NCI-H1092 (cell line): ENCODE measurements at regions not wholly inside any gene's neighbourhood (a gene's known extent, or its start where the extent isn't known, plus 50 kb on each side); places are given as distances from the start of the nearest gene placed in this dataset.
"Not testable (repeated sequence)": the region's sequence is repeated elsewhere in the genome, so short reads cannot be mapped to it uniquely, and the experiment has no call there.

ENCODE experiments used
- DNase-seq: peaks from one replicate; lab custom pipeline; 2025; lab: John Stamatoyannopoulos, UW

DNA sequence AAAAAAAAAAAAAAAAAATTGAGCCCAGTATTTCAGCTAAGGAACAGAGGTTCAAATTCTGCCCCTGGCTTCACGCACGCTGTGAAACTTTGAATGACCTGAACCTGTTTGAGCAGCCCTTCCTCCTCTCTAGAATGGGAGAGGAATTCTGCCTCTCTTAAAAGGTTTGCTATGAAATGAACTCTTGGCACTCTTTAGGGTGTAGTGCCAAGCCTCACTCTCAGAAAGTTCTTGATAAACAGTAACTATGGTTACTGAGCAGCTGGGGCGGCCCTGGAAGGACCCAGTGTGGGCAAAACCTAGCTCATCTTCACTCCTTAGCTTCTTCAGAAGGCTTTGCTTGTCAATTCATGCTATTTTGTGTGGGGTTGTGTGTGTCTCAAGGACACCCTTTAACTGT lies 73.7 kb downstream of the GEMIN8 start:
- no peak for DNase-seq

DNA sequence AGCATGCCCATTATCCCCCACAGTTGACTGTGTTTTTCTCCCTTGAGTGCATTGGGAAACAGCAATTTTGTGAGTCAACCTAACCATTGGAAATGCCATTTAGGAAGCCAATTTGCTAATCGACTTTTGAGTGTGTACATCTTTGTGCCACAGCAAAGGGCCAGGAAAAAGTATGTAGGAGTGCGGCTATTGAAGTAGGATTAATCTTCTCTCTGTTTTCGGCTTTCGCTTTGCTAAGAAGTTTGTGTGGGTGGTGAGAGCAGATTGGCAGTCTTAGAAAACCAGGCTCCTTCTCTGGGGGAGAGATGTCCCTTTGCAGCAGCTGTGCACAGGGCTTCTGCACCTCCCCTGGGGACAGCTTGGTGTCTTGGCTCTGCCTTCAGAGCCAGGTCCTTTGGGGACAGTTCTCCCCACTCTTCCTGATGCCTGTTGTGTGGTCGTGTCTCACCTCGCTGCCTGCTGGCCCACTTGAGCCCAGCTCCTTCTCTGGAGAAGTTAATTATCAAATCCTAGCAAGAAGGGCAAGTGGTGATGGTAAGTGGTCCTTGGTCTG lies 74.5 kb downstream of the GEMIN8 start:
- DNase-seq = no peak

- DNase-seq = no peak
These were observed 77.1 kb downstream of the GEMIN8 start for GRCh38 chrX:13952581-13952980.

DNA sequence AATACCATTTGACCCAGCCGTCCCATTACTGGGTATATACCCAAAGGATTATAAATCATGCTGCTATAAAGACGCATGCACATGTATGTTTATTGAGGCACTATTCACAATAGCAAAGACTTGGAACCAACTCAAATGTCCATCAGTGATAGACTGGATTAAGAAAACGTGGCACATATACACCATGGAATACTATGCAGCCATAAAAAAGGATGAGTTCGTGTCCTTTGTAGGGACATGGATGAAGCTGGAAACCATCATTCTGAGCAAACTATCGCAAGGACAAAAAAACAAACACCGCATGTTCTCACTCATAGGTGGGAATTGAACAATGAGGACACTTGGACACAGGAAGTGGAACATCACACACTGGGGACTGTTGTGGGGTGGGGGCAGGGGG lies 83.5 kb downstream of the GEMIN8 start:
- not testable (repeated sequence) for DNase-seq

- DNase-seq = not testable (repeated sequence)
These were observed 83.9 kb downstream of the GEMIN8 start for GRCh38 chrX:13945787-13946186.

DNA sequence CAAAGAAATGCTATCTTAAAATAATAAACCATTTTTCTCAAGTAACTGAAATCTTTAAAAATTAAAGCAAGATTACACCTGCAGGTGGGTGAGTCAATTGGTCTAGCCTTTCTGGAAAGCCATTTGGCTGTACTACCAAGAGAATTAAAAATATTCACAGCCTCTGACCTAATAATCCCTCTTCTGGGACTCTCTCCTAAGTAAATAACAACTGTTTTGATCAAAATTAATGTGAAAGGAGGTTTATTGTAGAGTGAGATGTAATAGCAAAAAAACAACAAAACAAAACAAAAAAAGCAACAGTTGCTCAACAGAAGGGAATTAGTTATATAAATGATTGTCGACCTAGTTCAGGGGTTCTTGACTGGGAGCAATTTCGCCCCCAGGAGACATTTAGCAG lies 89.0 kb downstream of the GEMIN8 start:
- DNase-seq = no peak

DNA sequence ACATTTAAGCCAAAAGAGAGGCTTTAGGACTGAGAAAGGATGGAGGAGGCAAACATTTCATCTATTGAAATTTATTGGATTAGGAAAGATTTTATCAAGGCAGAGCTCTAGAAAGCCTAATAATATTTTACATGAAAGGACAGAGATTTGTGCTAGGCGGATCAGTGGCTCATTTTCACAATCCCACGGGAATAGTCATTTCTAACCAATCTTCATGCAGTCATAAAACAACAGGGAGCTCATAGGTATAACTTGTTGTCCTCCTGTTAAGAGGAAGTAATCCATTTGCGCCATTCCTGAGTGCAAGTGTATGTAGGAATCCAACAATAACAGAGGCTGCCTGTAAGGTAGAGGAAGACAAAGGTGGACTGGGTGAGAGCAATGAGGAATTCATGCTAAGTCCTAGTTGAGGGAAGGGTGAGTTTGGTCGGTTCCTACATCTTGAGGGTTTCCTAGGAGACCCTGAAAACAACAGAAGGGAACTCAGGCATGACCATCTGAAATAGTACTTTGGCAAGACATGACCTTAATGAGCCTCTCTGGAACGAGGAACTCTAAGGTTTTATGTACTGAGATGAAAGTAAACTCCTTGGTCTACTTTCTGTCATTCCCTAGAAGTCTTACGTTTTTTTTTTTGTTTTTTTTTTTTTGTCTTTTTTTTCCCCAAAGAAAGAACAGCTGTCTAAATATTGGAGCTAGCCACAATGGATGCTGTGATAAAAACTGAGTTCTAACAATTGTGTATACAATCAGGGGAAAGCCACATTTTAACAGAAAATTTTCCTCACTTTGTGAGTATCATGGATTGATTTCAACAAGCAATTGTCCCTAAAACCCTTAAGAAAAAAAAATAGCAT lies 89.7 kb downstream of the GEMIN8 start:
- DNase-seq = no peak

DNA sequence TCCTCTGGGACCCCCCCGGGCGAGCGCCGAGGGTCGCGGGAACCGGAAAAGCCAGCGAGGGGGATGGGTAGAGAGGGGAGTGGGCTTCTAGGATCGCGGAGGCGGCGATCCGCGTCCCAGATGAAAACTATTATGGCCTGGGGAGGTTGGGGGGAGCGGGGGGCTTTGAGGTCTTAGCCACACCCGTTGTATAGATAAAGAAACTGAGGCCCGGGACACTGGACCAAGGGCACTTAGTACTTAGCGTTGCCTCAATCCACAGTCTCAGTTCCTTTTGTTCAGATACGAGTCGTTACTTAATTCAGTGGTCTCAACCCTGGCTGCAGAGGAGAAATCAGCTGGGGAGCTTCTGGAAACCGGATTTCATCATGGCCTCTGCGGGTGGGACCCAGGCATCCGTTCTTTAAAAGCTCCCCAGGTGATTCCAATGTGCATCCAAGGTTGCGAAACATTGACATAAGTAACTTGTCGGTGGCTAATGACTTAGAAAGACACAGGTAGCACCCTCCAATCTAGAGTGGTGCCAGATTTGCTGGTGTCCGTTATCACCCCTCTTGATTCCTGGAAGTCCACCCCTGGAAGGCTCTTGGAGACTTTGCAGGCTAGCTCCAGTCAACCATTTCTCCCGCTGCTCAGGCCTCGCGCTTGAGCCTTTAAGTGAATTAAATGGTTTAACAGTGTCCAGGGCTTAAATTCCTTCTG lies 90.7 kb downstream of the GEMIN8 start:
- DNase-seq = no peak

DNA sequence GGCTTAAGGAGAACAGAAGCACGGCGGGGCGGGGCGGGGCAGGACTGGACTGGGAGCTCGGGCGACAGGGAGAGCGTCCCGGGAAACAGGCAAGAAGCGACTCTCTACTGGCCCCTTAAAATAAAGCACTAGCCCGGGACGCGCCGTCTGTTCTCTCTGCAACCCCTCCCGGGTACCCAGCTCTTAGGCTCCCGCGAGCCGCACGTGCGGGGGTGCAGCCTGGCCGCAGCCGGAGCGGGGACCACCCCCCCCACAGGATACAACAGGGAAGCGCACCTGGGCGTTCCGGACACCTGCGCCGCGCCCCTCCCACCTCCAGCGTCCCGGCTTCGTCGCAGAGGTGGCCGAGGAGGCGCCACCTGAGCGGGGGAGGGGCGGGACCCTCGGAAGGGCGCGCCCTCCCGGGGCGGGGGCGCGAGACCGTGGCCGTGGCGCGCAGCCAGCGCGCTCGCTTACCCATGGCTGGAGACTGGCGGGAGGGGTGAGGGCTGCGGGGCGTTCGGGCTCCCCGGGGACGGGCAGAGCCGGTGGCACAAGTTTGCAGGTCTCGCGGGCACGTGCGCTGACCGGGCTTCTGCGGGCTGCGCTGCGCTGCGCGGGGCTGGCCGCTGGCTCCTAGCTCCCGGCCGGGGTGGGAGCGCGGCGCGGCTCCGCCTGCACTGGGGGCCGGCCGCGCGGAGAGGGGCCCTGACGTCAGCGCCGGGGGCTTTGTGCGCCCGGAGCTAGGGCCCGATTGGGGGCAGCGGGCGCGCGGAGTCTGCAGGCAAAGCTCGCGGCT lies 91.5 kb downstream of the GEMIN8 start:
- DNase-seq = peak; percentile 32

DNA sequence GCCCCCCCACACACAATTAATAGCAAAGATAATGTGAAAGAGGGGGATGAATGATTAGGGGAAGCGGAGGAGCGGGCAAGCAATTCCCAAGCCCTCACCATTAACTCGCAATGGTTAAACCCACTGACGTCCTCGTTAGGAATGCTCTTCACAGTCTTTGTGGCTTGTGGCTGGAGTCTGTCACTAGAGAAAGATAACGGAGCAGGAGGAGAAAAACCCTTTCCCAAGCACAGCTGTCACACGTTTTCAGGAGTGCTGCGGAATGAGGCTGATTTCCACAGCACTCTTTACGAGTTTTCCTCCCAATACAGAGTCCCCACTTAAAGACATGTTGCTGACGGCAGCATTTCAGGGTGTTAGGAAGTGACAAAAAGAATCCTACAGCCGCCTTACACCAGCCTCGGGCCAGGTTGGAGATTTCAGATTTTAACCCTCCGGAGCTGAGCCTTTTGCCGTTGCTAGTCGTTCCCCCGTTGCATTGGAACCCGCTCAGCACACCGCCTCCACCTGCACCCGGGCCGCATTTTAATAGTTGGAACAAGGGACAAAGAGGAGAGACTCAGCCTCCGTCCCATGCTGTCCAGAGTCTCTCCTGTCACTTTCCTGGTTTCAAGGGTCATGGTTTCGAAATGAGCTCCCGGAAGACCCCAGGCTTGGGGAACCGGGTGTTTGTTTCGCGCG lies 92.2 kb downstream of the GEMIN8 start:
- no peak for DNase-seq

DNA sequence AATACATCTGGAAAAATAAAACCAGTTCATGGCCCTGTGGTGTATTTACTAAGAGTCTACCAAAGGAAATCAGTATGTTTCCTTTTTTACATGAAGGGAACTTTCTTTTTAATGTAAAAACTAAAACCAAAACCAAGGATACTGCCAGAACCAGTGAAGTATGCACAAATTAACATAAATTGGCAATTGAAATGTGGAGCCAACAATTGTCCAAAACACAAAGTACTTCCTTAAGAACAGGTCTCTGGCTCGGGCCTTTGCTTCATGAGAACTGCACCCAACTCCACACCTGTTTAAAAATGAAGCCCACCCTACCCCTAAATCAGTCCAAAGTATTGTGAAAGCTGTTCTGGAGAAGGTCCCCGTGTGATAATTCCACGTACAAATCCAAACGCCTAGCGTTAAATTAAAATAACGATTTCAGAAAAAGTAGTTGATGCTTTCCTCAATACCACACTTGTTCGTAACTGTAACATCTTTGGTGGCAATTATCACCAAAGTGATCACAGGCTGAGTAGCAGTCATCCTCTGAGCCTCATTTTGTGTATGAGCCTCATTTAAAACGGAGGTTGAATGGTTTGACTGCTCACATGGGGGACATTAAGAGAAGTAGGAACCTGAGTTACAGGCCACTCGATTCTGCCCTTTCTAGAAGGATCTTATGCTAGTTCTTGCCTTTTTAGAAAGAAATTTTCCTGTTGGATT lies 93.0 kb downstream of the GEMIN8 start:
- DNase-seq = no peak

DNA sequence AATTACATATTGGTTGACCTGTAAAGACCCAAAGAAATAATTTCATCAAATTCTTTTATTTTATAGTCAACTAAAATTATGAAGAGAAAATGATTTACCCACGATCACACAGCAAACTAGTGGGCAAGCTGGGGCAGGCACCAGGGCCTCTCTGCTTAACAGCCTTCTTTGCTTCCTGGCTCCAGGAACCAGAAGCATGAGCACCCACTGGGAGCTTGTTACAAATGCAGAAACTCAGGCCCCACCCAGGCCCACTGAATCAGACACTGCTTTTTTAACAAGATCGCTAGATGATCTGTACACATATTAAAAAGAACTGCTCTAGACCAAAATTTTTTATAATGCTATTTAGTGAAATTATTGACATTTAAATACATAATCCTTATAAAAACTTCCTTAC lies 95.0 kb downstream of the GEMIN8 start:
- DNase-seq = no peak

DNA sequence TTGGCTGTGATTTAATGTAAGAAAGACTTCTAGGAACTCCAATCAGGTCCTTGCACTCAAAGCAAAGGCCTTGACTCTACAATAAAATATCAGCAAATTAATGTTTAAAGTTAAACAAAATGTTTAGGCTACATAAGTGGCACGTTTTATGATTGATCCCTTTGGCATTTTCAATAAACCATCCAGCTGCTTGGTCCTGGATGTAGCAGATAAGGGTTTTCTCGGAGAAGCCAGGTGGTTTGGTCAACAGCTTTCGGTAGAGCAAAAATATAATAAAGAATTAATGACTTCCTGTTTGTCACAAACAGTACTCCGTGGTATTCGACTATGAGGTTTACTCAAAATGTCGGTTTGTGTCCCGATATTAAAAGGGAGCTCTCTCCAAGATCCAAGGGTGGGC lies 95.8 kb downstream of the GEMIN8 start:
- DNase-seq = no peak

DNA sequence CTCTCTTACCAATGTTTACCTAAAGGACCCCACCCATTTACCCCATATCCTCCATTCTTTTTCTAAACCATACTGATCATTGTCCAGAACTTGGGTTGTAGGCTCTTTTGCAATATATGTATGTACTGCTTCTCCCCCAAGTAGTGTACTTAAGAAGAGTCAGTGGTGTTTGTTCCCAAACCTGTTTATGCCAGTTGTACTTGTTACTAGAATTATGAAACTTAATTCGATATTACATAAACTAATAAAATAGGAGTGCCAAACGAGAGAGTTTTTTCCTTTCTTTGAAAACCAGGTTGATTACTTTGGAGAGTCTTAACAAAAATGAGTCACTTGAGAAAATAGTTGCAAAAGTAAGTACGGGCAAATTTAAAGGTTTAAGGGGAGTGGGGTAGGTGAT lies 96.3 kb downstream of the GEMIN8 start:
- no peak for DNase-seq

GRCh38 chrX:13932416-13932815 lies 97.3 kb downstream of the GEMIN8 start:
- DNase-seq = no peak

DNA sequence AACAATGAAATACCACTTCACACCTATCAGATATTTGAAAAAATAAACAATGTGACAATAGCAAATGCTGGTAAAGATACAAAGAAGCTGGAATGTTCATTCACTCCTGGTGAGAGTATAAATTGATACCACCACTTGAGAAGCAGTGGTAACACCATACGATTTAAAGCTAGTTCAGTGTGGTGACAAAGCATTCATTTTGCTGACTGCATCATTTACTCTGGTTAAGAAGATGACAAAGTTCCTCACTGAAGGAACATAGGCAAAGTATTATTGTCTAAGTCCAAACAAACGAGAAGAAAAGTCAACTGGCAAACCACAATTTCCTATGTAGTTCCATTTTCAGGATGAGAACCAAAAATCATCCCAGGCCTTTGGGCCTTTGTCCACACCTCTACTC lies 102.5 kb downstream of the GEMIN8 start:
- no peak for DNase-seq

DNA sequence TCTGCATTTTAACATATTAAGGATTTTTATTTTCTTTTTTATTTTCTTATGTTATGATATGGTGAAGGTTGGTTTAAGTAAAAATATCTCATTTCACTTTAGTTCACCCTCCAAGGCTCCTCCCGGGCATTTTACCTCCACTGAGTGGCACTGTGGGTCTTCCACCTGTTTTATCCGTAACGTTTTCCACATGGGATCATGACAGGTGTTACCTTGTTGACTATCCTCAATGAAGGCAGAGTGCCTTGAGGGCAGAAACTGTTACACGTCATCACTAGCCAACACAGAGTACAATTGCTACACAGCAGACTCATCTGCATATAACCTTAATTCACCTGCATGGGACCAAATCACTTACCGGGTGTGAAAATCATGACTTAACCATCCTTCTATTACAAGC lies 105.8 kb downstream of the GEMIN8 start:
- no peak for DNase-seq

GRCh38 chrX:13923289-13923688 lies 106.4 kb upstream of the GPM6B start:
- DNase-seq = no peak

DNA sequence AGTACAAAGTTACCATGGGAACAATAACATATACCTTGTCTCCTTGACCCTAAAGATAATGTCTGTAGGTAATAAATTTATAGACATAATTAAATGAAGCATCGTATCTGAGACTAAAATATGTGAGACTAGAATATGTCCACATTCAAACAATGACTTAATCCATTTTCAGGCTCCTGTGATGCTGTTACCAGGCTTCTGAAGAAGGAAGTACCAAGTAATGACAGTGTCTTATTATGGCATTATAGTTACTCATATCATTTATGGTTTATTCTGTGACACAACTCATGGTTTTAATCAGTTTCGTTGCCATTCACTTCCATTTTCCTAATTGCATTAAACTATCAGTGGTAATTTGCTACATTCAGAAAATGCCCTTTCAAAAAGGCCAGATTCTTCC lies 100.6 kb upstream of the GPM6B start:
- no peak for DNase-seq

DNA sequence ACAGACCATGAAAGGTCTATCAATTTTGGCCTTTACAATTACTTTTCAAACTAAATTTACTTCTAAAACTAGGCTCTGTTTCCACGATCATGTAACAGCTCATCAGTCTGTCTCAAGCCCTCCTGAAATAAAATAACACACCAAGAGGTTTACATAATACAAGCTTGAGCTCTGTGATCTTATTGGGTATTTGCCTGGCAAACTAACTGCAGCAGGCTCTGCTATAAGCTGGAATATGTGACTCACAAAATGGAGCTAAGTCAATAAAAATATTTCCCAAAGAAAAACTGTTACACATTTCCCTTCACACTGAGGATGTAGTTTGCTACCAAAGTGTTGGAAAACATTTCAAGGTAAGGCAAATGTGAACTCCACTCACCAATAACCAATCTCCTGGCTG lies 94.7 kb upstream of the GPM6B start:
- DNase-seq = no peak

DNA sequence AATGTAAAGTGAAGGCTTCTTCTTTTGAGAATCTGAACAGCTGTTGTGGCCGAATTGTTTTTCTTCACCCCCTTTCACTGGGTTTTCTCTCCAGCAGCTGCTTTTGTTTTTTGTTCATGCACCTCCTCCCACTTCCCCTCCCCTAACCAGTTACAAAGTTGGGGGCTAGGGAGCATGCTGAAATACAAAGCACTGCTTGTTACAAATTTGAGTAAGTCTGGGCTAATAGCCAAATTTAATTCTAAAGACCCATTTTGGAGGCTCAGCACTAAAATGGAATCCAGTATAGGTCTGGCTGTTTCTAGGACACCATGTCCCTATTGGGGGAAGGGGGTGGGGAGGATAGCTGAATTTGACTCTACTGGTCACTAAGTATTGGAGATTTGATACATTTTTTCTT lies 89.2 kb upstream of the GPM6B start:
- no peak for DNase-seq
